Activated CD8-positive, alpha-beta T cell treated with anti-CD3 and anti-CD28 coated beads for 36 hours (primary cell): ENCODE measurements at regions not wholly inside any gene's neighbourhood (a gene's known extent, or its start where the extent isn't known, plus 50 kb on each side); places are given as distances from the start of the nearest gene placed in this dataset.

Source experiments
- ATAC-seq: fragments of 200-7000 bp; cut with Tn5 transposase; one replicate; pipeline ENCODE4 v1.10.0; 2021; ENCODE audit warnings: mild to moderate bottlenecking, moderate library complexity
- CTCF ChIA-PET: fragments of 350-600 bp; sonication (Branson Sonifier 250); formaldehyde crosslinking; loops from one replicate; lab custom pipeline; 2021; ENCODE audit warnings: antibody characterized with exemption; lab: Charles Lee
- POLR2A ChIA-PET: fragments of 350-600 bp; sonication (Branson Sonifier 250); formaldehyde crosslinking; loops from one replicate; lab custom pipeline; 2021; ENCODE audit warnings: antibody characterized with exemption; lab: Charles Lee
- DNase-seq: peaks from one replicate; pipeline ENCODE4 v3.0.0-alpha.2; 2020
- H3K27ac Mint-ChIP-seq: one replicate; pipeline ENCODE4 v1.8.0; 2021; ENCODE audit warnings: mild to moderate bottlenecking, mixed read lengths
- H3K27me3 Mint-ChIP-seq: one replicate; pipeline ENCODE4 v1.8.0; 2021; ENCODE audit warnings: mixed read lengths
- H3K36me3 Mint-ChIP-seq: one replicate; pipeline ENCODE4 v1.8.0; 2021; ENCODE audit warnings: low read depth, mixed read lengths
- H3K4me1 Mint-ChIP-seq: one replicate; pipeline ENCODE4 v1.8.0; 2021; ENCODE audit warnings: low read depth, mixed read lengths
- H3K4me3 Mint-ChIP-seq: one replicate; pipeline ENCODE4 v1.8.0; 2021; ENCODE audit warnings: mild to moderate bottlenecking, moderate library complexity, mixed read lengths
- H3K9me3 Mint-ChIP-seq: one replicate; pipeline ENCODE4 v1.8.0; 2021; ENCODE audit warnings: mixed read lengths
- CTCF ChIP-seq: fragments of 200-600 bp; IDR thresholded peaks from one replicate; pipeline ENCODE4 v1.8.0; 2022; ENCODE audit warnings: antibody characterized with exemption, mild to moderate bottlenecking
- intact Hi-C: fragments of 100-400 bp; cut with micrococcal nuclease; formaldehyde crosslinking; loops from one replicate; pipeline ENCODE4 v1.10.0; 2022

- intact Hi-C loops, result no loop called here
- H3K27ac Mint-ChIP-seq, result no peak overlapping the region
- no peak for DNase-seq
Measured at GRCh38 chr1:8077602-8078001, 51.5 kb upstream of the ERRFI1 start.

DNA sequence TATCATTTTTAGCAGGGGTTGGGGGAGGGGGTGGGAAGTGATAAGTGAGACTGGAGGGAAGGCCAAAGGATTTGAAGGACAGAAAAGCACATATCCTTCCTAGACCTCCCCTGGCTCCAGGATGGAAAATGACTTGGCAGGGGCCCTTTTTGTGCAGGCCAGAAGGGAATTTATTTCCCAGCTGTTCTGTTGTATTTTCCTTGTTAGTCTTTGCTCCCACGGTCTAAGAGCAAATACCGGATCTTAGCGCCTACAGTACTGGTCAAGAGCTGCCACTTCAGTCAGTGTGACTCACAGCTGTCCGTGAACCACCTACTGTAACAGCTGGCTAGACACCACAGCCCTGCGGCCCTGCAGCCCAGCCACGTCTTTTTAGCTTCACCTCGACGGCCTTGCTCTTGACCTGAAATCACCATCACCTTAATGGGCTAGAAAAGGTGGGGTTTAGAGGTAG lies 51.0 kb upstream of the ERRFI1 start:
- CTCF ChIA-PET, result no interaction called here
- Mint-ChIP-seq H3K4me1 (no peaks in the 10 kb centered on the region), H3K36me3 (no peaks in the 10 kb centered on the region), H3K9me3 (no peaks in the 10 kb centered on the region), H3K27ac (no peak overlapping the region), H3K27me3 (peaks cover 2% of the 10 kb centered on the region), H3K4me3 (no peak overlapping the region)
- intact Hi-C loops, result no loop called here
- TF ChIP-seq CTCF, result no peak
- DNase-seq (no peak), ATAC-seq (no peak)
- POLR2A ChIA-PET, result no interaction called here

More at GRCh38 chr1:8077602-8078001, 51.5 kb upstream of the ERRFI1 start:
- TF ChIP-seq CTCF, result no peak
- no peak for ATAC-seq
- CTCF ChIA-PET, result no interaction called here
- H3K36me3 Mint-ChIP-seq, result no peaks in the 10 kb centered on the region
- H3K9me3 Mint-ChIP-seq, result no peaks in the 10 kb centered on the region
- no peaks in the 10 kb centered on the region for H3K4me1 Mint-ChIP-seq
- POLR2A ChIA-PET, result no interaction called here
- no peak overlapping the region for H3K4me3 Mint-ChIP-seq
- H3K27me3 Mint-ChIP-seq, result peaks cover 2% of the 10 kb centered on the region

DNA sequence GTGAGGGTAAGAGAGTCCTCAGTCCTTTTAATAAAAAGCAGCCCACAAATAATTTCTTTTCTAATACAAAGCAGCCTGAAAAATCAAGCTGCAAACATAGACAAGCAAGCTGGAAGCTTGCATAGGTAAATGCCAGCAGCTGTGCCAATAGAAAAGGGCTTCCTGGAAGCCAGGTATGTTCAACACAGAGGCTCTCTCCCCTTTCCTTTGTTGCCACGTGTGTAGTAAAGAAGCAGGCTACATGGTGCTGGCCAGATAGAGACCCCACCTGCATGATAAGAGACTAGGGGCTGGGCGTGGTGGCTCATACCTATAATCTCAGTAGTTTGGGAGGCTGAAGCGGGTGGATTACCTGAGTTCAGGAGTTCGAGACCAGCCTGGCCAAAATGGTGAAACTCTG lies 50.1 kb upstream of the ERRFI1 start:
- intact Hi-C loops, result no loop called here
- no peak for DNase-seq
- H3K27ac Mint-ChIP-seq, result no peak overlapping the region
- peaks cover 5% of the 10 kb centered on the region for H3K27me3 Mint-ChIP-seq
- ChIA-PET CTCF (no interaction called here), POLR2A (no interaction called here)
- no peaks in the 10 kb centered on the region for H3K9me3 Mint-ChIP-seq
- no peaks in the 10 kb centered on the region for H3K36me3 Mint-ChIP-seq
- ATAC-seq, result no peak
- no peak for TF ChIP-seq CTCF
- H3K4me1 Mint-ChIP-seq, result no peaks in the 10 kb centered on the region
- no peak overlapping the region for H3K4me3 Mint-ChIP-seq
